CD4-positive, alpha-beta T cell (primary cell): ENCODE measurements at regions not wholly inside any gene's neighbourhood (a gene's known extent, or its start where the extent isn't known, plus 50 kb on each side); places are given as distances from the start of the nearest gene placed in this dataset.

Experiments
- ATAC-seq: fragments of 200-7000 bp; cut with Tn5 transposase; one replicate; pipeline ENCODE4 v1.10.0; 2022; ENCODE audit warnings: mild to moderate bottlenecking; ENCODE audit not compliant: poor library complexity
- CTCF ChIA-PET: fragments of 350-600 bp; sonication (Branson Sonifier 250); formaldehyde crosslinking; loops from one replicate; lab custom pipeline; 2021; ENCODE audit warnings: antibody characterized with exemption, inconsistent platforms; lab: Charles Lee
- POLR2A ChIA-PET: fragments of 350-600 bp; sonication (Branson Sonifier 250); formaldehyde crosslinking; loops from one replicate; lab custom pipeline; 2021; ENCODE audit warnings: antibody characterized with exemption, inconsistent platforms; lab: Charles Lee
- DNase-seq, 14 experiments: peaks; one replicate each; pipeline ENCODE4 v3.0.0-alpha.2; 2013 to 2020; ENCODE audit warnings: mixed read lengths in 2 of 14
- H3K27ac ChIP-seq, 2 donors: one replicate each; pipeline versions ENCODE4 v1.5.1 to v1.7.0; 2013; ENCODE audit warnings: low read length in 2 of 2, low read depth in 1 of 2, mild to moderate bottlenecking in 1 of 2
- H3K27me3 ChIP-seq, 2 experiments: 1 replicate in 1 of 2; 2 replicates in 1 of 2; pipeline versions ENCODE4 v1.6.1 to v1.7.0; 2013; ENCODE audit warnings: low read length in 2 of 2, control low read depth in 1 of 2, mild to moderate bottlenecking in 1 of 2, moderate library complexity in 1 of 2; ENCODE audit not compliant: insufficient read depth in 2 of 2, control insufficient read depth in 1 of 2
- H3K36me3 ChIP-seq: one replicate; pipeline ENCODE4 v1.6.1; 2013; ENCODE audit warnings: low read length, control low read depth; ENCODE audit not compliant: insufficient read depth
- H3K4me1 ChIP-seq: one replicate; pipeline ENCODE4 v1.6.1; 2013; ENCODE audit warnings: low read length, control low read depth; ENCODE audit not compliant: insufficient read depth
- H3K4me3 ChIP-seq: one replicate; pipeline ENCODE4 v1.5.1; 2013; ENCODE audit warnings: mild to moderate bottlenecking, low read length, moderate library complexity
- H3K9me3 ChIP-seq, 2 experiments: 1 replicate in 1 of 2; 2 replicates in 1 of 2; pipeline versions ENCODE4 v1.6.1 to v1.7.0; 2013; ENCODE audit warnings: low read length in 2 of 2, mild to moderate bottlenecking in 2 of 2, control low read depth in 1 of 2, moderate library complexity in 1 of 2; ENCODE audit not compliant: control insufficient read depth in 1 of 2, insufficient read depth in 1 of 2
- H3K27ac Mint-ChIP-seq: one replicate; pipeline ENCODE4 v1.8.0; 2020; ENCODE audit warnings: mixed read lengths
- H3K27me3 Mint-ChIP-seq: one replicate; pipeline ENCODE4 v1.8.0; 2021; ENCODE audit warnings: mixed read lengths
- H3K36me3 Mint-ChIP-seq: one replicate; pipeline ENCODE4 v1.8.0; 2021; ENCODE audit warnings: low read depth, mixed read lengths
- H3K4me1 Mint-ChIP-seq: one replicate; pipeline ENCODE4 v1.8.0; 2021; ENCODE audit warnings: low read depth, mixed read lengths
- H3K4me3 Mint-ChIP-seq: one replicate; pipeline ENCODE4 v1.8.0; 2020; ENCODE audit warnings: mild to moderate bottlenecking, mixed read lengths
- H3K9me3 Mint-ChIP-seq: one replicate; pipeline ENCODE4 v1.8.0; 2020; ENCODE audit warnings: mixed read lengths
- intact Hi-C, 2 experiments: fragments of 100-400 bp; cut with DNase I in 1 of 2; cut with micrococcal nuclease in 1 of 2; formaldehyde crosslinking; loops; one replicate each; pipeline versions ENCODE4 v1.15.1 to v1.9.0; 2023 to 2025; cut with DNase I, micrococcal nuclease
- TF ChIP-seq, protein P1 (sequence below): fragments of 200-600 bp; IDR thresholded peaks from one replicate; pipeline ENCODE4 v1.8.0; 2022; ENCODE audit warnings: antibody characterized with exemption, mild to moderate bottlenecking

DNA sequence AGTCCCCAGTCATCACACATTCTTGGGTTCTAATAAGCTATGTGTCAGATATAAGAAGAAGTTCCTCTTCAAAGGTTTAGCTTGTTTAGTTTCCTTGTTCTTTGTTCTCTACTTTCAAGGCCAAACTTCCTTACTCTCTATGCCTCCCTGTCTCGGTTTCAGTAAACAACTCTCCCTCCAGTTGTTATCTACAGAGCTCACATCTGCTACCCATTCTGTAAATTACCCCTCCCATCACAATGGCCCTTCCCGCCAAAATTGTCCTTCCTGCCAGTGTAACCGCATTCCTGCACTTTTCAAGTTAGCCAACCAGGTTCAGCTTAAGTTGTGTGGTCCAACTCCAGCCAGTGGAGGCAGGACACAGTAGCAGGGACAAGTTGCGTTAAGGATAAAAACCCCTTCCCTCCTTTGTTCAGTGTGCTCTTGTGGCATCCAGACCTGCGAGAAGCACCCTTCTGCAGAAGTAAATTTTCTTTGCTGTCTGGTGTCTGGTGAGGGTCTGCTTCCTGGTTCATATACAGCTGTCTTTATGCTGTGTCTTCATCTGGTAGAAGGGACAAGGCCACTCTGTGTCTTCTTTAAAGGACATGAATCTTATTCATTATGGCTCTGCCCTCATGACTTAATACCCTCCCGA lies 342.1 kb upstream of the GRM7 start:
- no peaks in the 10 kb centered on the region for H3K36me3 Mint-ChIP-seq
- H3K4me1 Mint-ChIP-seq: no peaks in the 10 kb centered on the region
- TF ChIP-seq, protein P1, sequence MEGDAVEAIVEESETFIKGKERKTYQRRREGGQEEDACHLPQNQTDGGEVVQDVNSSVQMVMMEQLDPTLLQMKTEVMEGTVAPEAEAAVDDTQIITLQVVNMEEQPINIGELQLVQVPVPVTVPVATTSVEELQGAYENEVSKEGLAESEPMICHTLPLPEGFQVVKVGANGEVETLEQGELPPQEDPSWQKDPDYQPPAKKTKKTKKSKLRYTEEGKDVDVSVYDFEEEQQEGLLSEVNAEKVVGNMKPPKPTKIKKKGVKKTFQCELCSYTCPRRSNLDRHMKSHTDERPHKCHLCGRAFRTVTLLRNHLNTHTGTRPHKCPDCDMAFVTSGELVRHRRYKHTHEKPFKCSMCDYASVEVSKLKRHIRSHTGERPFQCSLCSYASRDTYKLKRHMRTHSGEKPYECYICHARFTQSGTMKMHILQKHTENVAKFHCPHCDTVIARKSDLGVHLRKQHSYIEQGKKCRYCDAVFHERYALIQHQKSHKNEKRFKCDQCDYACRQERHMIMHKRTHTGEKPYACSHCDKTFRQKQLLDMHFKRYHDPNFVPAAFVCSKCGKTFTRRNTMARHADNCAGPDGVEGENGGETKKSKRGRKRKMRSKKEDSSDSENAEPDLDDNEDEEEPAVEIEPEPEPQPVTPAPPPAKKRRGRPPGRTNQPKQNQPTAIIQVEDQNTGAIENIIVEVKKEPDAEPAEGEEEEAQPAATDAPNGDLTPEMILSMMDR: no peak

DNA sequence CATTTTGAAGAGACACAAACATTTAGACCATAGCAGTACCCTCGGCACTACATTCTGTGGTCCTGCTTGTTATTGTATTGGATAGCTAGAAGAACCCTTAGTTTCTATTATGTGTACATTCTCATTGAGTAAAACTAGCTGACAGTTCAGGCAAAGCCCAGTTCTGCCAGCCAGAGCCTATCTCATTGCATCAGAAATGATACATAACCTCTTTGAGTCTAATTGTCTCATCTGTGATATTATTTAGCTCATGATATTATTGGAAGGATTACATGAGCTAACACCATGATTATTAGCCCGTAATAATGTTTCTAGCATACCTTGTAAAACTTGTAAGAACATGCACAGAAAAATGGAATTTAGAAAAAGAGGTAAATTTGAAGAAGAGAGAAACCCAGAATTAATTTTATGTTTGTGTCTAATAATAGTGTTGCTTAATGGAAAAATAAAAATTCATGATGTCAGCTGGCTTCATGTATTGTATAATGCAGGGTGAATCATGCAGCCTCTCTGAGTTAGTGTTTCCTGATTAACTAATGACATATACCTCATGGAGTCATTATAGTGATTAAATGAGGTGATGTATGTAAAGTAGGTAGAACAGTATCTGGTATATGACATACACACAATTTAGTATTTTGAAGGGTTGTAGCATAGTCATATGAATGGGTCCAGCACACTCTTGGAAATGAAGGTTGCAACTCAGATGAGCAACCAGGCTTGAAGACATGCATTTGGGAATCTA lies 339.4 kb upstream of the GRM7 start:
- Mint-ChIP-seq H3K27me3 (no peaks in the 10 kb centered on the region), H3K4me3 (no peak overlapping the region), H3K9me3 (peaks cover 12% of the 10 kb centered on the region), H3K27ac (no peak overlapping the region), H3K36me3 (no peaks in the 10 kb centered on the region), H3K4me1 (no peaks in the 10 kb centered on the region)
- H3K27me3 ChIP-seq: no peaks in the 10 kb centered on the region
- DNase-seq: no peak
- ChIA-PET CTCF (interaction anchor here (0.6 kb wide), 1 partner anchor 11 kb away, joined by 3 read pairs; no protein-coding TSS in a partner anchor), POLR2A (no interaction called here)
- no peak for ATAC-seq
- no peaks in the 10 kb centered on the region for H3K4me1 ChIP-seq
- intact Hi-C loops: no loop called here
- TF ChIP-seq, protein P1: no peak
- no peak overlapping the region for H3K4me3 ChIP-seq
- H3K36me3 ChIP-seq: no peaks in the 10 kb centered on the region
- no peak overlapping the region for H3K27ac ChIP-seq
- peaks cover 0 to 7% of the 10 kb centered on the region in 2 experiments for H3K9me3 ChIP-seq

More for the DNA sequence above, 342.1 kb upstream of the GRM7 start:
- H3K4me1 ChIP-seq: no peaks in the 10 kb centered on the region
- Mint-ChIP-seq H3K27ac (no peak overlapping the region), H3K9me3 (peaks cover 14% of the 10 kb centered on the region), H3K4me3 (no peak overlapping the region), H3K27me3 (no peaks in the 10 kb centered on the region)
- H3K9me3 ChIP-seq: peaks cover 0 to 10% of the 10 kb centered on the region in 2 experiments
- POLR2A ChIA-PET: no interaction called here
- CTCF ChIA-PET: no interaction called here
- no peak overlapping the region for H3K27ac ChIP-seq
- intact Hi-C loops: no loop called here
- no peak for DNase-seq
- no peaks in the 10 kb centered on the region for H3K27me3 ChIP-seq
- H3K36me3 ChIP-seq: no peaks in the 10 kb centered on the region
- no peak for ATAC-seq
- H3K4me3 ChIP-seq: no peak overlapping the region

DNA sequence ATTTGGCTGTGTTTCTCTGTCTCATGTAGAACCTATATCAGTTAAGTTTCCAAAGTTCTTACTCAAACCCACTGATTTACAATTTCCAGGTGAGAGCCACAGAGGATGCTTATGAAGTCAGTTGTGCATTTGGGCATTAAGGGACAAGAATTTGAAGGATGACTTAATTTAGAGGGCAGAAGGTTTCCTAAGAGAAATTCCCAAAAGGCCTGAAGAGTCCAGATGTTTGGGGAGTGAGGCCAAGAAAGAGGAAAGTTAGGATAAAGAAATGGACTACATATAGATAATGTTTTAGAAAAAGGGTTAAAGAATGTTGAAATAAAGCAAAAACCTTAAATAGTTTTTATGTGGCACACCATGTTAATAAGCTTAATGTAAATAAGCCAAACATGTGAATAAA lies 338.7 kb upstream of the GRM7 start:
- peaks cover 0 to 9% of the 10 kb centered on the region in 2 experiments for H3K9me3 ChIP-seq

More for the DNA sequence above, 338.7 kb upstream of the GRM7 start:
- POLR2A ChIA-PET: no interaction called here
- no peaks in the 10 kb centered on the region for H3K36me3 ChIP-seq
- no peaks in the 10 kb centered on the region for H3K27me3 ChIP-seq
- H3K36me3 Mint-ChIP-seq: no peaks in the 10 kb centered on the region
- H3K9me3 Mint-ChIP-seq: peaks cover 9% of the 10 kb centered on the region
- CTCF ChIA-PET: no interaction called here
- no peaks in the 10 kb centered on the region for H3K4me1 Mint-ChIP-seq
- intact Hi-C loops: no loop called here
- no peaks in the 10 kb centered on the region for H3K27me3 Mint-ChIP-seq
- no peak overlapping the region for H3K27ac Mint-ChIP-seq
- no peak overlapping the region for H3K4me3 Mint-ChIP-seq
- no peak overlapping the region for H3K4me3 ChIP-seq
- DNase-seq: no peak
- H3K27ac ChIP-seq: no peak overlapping the region
- ATAC-seq: no peak
- no peaks in the 10 kb centered on the region for H3K4me1 ChIP-seq
- TF ChIP-seq, protein P1: no peak
